B cell (primary cell): ENCODE measurements at regions not wholly inside any gene's neighbourhood (a gene's known extent, or its start where the extent isn't known, plus 50 kb on each side); places are given as distances from the start of the nearest gene placed in this dataset.

Source experiments
- ATAC-seq: fragments of 200-7000 bp; cut with Tn5 transposase; one replicate; pipeline ENCODE4 v1.10.0; 2021; ENCODE audit warnings: low read depth, mild to moderate bottlenecking, moderate number of reproducible peaks, moderate library complexity
- CTCF ChIA-PET: fragments of 350-600 bp; sonication (Branson Sonifier 250); formaldehyde crosslinking; loops from one replicate; lab custom pipeline; 2021; ENCODE audit warnings: antibody characterized with exemption, inconsistent platforms; lab: Charles Lee
- POLR2A ChIA-PET: fragments of 350-600 bp; sonication (Branson Sonifier 250); formaldehyde crosslinking; loops from one replicate; lab custom pipeline; 2021; ENCODE audit warnings: antibody characterized with exemption; lab: Charles Lee
- DNase-seq: peaks from one replicate; pipeline ENCODE4 v3.0.0; 2013
- H2AFZ ChIP-seq: 2 replicates; pipeline ENCODE4 v1.6.1; 2012; ENCODE audit warnings: mild to moderate bottlenecking, low read depth, low read length; ENCODE audit not compliant: insufficient read depth, poor library complexity, severe bottlenecking
- H3K27ac ChIP-seq, 2 donors: 1 replicate in 1 of 2; 2 replicates in 1 of 2; pipeline ENCODE4 v1.5.1; 2012 to 2013; ENCODE audit warnings: low read length in 2 of 2, mild to moderate bottlenecking in 2 of 2, moderate library complexity in 1 of 2
- H3K27me3 ChIP-seq, 4 experiments: fragments of 200-600 bp in 1 of 4; sonication (generic) in 1 of 4; replicated peaks in 1 of 4; 1 replicate in 2 of 4; 2 replicates in 2 of 4; pipeline versions ENCODE4 v1.6.1 to v1.7.0; 2013 to 2016; ENCODE audit warnings: low read length in 3 of 4, mild to moderate bottlenecking in 2 of 4, mixed read lengths in 1 of 4, moderate library complexity in 1 of 4; ENCODE audit not compliant: insufficient read depth in 4 of 4, control insufficient read depth in 3 of 4; ENCODE audit errors: control extremely low read depth in 1 of 4
- H3K36me3 ChIP-seq, 2 experiments: replicated peaks in 1 of 2; 1 replicate in 1 of 2; 2 replicates in 1 of 2; pipeline versions ENCODE4 v1.6.1 to v1.7.1; 2013; ENCODE audit warnings: low read length in 1 of 2; ENCODE audit not compliant: insufficient read depth in 2 of 2, control insufficient read depth in 1 of 2; ENCODE audit errors: control extremely low read depth in 1 of 2, extremely low read depth in 1 of 2
- H3K4me1 ChIP-seq, 2 donors: fragments of 200-600 bp in 1 of 2; sonication (generic) in 1 of 2; 1 replicate in 1 of 2; 2 replicates in 1 of 2; pipeline versions ENCODE4 v1.5.1 to v1.6.1; 2013 to 2017; ENCODE audit warnings: low read length in 2 of 2; ENCODE audit not compliant: control insufficient read depth in 2 of 2, insufficient read depth in 2 of 2
- H3K4me2 ChIP-seq: replicated peaks from 2 replicates; pipeline ENCODE3; 2012; ENCODE audit warnings: mild to moderate bottlenecking, low read depth, low read length; ENCODE audit not compliant: poor library complexity, severe bottlenecking
- H3K4me3 ChIP-seq, 5 experiments: fragments of 200-600 bp in 1 of 5; sonication (generic) in 1 of 5; 1 replicate in 3 of 5; 2 replicates in 2 of 5; pipeline versions ENCODE4 v1.5.1 to v1.7.0; 2011 to 2016; ENCODE audit warnings: low read length in 4 of 5, mild to moderate bottlenecking in 4 of 5, low read depth in 2 of 5, control low read depth in 1 of 5, moderate library complexity in 1 of 5; ENCODE audit not compliant: insufficient read depth in 1 of 5; ENCODE audit errors: control extremely low read depth in 1 of 5, extremely low read depth in 1 of 5
- H3K79me2 ChIP-seq: fragments of 200-600 bp; sonication (generic); one replicate; pipeline ENCODE4 v1.6.0; 2016; ENCODE audit warnings: low read length; ENCODE audit not compliant: control insufficient read depth, insufficient read depth
- H3K9ac ChIP-seq: fragments of 200-600 bp; sonication (generic); 2 replicates; pipeline ENCODE4 v1.6.1; 2017; ENCODE audit warnings: mild to moderate bottlenecking, low read length, moderate library complexity
- H3K9me3 ChIP-seq, 3 donors: one replicate each; pipeline versions ENCODE4 v1.6.1 to v1.7.1; 2013; ENCODE audit warnings: low read length in 2 of 3; ENCODE audit not compliant: control insufficient read depth in 2 of 3, insufficient read depth in 1 of 3; ENCODE audit errors: control extremely low read depth in 1 of 3
- H4K20me1 ChIP-seq: 2 replicates; pipeline ENCODE4 v1.6.0; 2012; ENCODE audit warnings: mild to moderate bottlenecking, low read length; ENCODE audit not compliant: insufficient read depth, control insufficient read depth, poor library complexity, severe bottlenecking
- H3K27ac Mint-ChIP-seq: one replicate; pipeline ENCODE4 v1.8.0; 2021; ENCODE audit warnings: mixed read lengths
- H3K27me3 Mint-ChIP-seq: one replicate; pipeline ENCODE4 v1.8.0; 2021; ENCODE audit warnings: mixed read lengths
- H3K4me1 Mint-ChIP-seq: one replicate; pipeline ENCODE4 v1.8.0; 2021; ENCODE audit warnings: mixed read lengths
- H3K4me3 Mint-ChIP-seq: one replicate; pipeline ENCODE4 v1.8.0; 2021; ENCODE audit warnings: mixed read lengths
- H3K9me3 Mint-ChIP-seq: one replicate; pipeline ENCODE4 v1.8.0; 2022; ENCODE audit warnings: mixed read lengths; ENCODE audit not compliant: insufficient read depth
- EZH2 ChIP-seq: IDR thresholded peaks from 2 replicates; pipeline ENCODE4 v1.6.1; 2012; ENCODE audit warnings: borderline replicate concordance, low read depth, mild to moderate bottlenecking, moderate library complexity, low read length; ENCODE audit not compliant: insufficient read depth, poor library complexity, severe bottlenecking
- WGBS: methylation state at CpG from one replicate; pipeline ENCODE4 v1.1.5; 2013; ENCODE audit warnings: missing lambda C conversion rate; ENCODE audit not compliant: insufficient coverage; 5-methylcytosine and 5-hydroxymethylcytosine counted together
- intact Hi-C: fragments of 100-400 bp; cut with micrococcal nuclease; formaldehyde crosslinking; loops from one replicate; pipeline ENCODE4 v1.10.0; 2022
- TF ChIP-seq, protein P1 (sequence below): fragments of 200-600 bp; IDR thresholded peaks from one replicate; pipeline ENCODE4 v1.8.0; 2022; ENCODE audit warnings: antibody characterized with exemption, mild to moderate bottlenecking

DNA sequence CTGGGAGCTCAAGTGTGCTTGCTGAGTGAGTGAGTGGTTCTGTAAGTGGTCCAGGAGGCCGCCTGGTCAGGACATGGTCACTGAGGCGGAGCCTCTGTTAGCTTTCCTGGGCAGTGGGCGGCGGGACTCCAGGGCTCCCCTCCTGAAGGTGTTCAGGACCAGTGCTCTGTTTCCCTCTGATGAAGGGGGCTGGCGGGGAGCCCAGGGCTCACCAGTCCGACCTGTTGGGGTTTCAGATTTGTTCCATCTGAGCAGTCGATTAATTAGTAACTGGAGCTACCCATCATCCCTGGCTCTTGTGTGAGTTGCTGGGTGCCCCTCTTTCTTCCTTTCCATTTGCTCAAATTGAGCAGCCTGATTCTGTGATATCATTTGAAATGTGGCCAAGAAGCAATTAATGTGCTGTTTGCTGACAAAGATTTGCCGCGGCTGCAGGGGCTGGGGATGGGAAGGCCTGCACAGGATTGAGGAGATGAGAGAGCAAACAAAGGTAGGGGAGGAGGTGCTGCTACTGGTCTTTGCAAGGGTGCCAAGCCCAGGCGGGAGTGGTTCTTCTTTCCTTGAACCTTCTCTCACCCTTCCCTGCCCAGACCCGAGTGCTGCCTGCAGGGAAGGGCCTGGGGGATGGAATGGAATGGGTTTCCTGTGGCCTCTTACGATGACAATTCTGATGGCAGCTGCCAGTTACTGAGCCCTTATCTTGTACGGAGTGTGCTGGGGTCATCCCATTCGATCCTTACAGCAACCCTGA is 92.8 kb upstream of the PITX1 start:
- ATAC-seq (no peak), DNase-seq (no peak)
- no peak overlapping the region for H3K9ac ChIP-seq
- WGBS: 88% methylated on average over 12 of the region's 14 CpGs
- H3K4me1 ChIP-seq: no peaks in the 10 kb centered on the region
- intact Hi-C loops: no loop called here
- Mint-ChIP-seq H3K27ac (no peak overlapping the region), H3K4me1 (peaks cover 2% of the 10 kb centered on the region), H3K9me3 (no peaks in the 10 kb centered on the region), H3K4me3 (no peak overlapping the region), H3K27me3 (peaks cover 31% of the 10 kb centered on the region)
- POLR2A ChIA-PET: no interaction called here
- TF ChIP-seq, protein P1, sequence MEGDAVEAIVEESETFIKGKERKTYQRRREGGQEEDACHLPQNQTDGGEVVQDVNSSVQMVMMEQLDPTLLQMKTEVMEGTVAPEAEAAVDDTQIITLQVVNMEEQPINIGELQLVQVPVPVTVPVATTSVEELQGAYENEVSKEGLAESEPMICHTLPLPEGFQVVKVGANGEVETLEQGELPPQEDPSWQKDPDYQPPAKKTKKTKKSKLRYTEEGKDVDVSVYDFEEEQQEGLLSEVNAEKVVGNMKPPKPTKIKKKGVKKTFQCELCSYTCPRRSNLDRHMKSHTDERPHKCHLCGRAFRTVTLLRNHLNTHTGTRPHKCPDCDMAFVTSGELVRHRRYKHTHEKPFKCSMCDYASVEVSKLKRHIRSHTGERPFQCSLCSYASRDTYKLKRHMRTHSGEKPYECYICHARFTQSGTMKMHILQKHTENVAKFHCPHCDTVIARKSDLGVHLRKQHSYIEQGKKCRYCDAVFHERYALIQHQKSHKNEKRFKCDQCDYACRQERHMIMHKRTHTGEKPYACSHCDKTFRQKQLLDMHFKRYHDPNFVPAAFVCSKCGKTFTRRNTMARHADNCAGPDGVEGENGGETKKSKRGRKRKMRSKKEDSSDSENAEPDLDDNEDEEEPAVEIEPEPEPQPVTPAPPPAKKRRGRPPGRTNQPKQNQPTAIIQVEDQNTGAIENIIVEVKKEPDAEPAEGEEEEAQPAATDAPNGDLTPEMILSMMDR: no peak
- no peak for TF ChIP-seq EZH2
- H3K27ac ChIP-seq: no peak overlapping the region
- CTCF ChIA-PET: no interaction called here
- H4K20me1 ChIP-seq: no peaks in the 10 kb centered on the region
- H3K4me2 ChIP-seq: no peak overlapping the region
- no peaks in the 10 kb centered on the region for H3K9me3 ChIP-seq
- H3K4me3 ChIP-seq: no peak overlapping the region
- H3K36me3 ChIP-seq: no peaks in the 10 kb centered on the region
- peaks cover 0 to 6% (median 0%) of the 10 kb centered on the region in 4 experiments for H3K27me3 ChIP-seq
- H3K79me2 ChIP-seq: no peaks in the 10 kb centered on the region
- H2AFZ ChIP-seq: no peak overlapping the region

DNA sequence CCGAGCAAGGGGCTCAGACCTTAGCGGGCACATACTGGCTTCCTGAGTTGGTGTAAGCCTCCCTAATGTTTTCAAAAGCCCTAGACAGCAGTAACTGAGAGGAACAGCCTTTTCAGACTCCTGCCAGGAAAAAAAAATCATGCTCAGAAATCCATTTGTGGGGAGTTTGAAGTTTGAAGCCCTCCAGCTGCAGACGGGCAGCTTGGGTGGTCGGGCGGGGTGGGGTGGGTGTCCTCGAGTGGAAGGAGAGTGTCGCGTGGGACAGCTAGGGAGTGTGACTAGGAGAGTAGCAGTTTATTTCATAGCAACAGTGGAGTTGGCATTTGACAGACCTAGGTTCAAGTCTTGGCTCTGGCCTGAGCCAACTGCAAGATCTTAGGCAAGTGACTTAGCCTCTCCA is 90.7 kb upstream of the PITX1 start:
- POLR2A ChIA-PET: no interaction called here

More for the DNA sequence above, 90.7 kb upstream of the PITX1 start:
- H3K36me3 ChIP-seq: no peaks in the 10 kb centered on the region
- H3K27me3 ChIP-seq: peaks cover 0 to 6% (median 0%) of the 10 kb centered on the region in 4 experiments
- intact Hi-C loops: no loop called here
- Mint-ChIP-seq H3K4me3 (no peak overlapping the region), H3K4me1 (peaks cover 2% of the 10 kb centered on the region), H3K9me3 (no peaks in the 10 kb centered on the region), H3K27me3 (peaks cover 24% of the 10 kb centered on the region), H3K27ac (no peak overlapping the region)
- no peak overlapping the region for H3K4me2 ChIP-seq
- H3K79me2 ChIP-seq: no peaks in the 10 kb centered on the region
- ATAC-seq: no peak
- DNase-seq: no peak
- no peak overlapping the region for H3K4me3 ChIP-seq
- WGBS: 93% methylated on average over 6 of the region's 8 CpGs
- H3K27ac ChIP-seq: no peak overlapping the region
- H4K20me1 ChIP-seq: no peaks in the 10 kb centered on the region
- H3K9ac ChIP-seq: no peak overlapping the region
- H2AFZ ChIP-seq: no peak overlapping the region
- no peaks in the 10 kb centered on the region for H3K4me1 ChIP-seq
- TF ChIP-seq, protein P1: no peak
- no peak for TF ChIP-seq EZH2
- no peaks in the 10 kb centered on the region for H3K9me3 ChIP-seq
- CTCF ChIA-PET: no interaction called here
